Heart right ventricle (tissue), 16 donors: ENCODE measurements at regions not wholly inside any gene's neighbourhood (a gene's known extent, or its start where the extent isn't known, plus 50 kb on each side); places are given as distances from the start of the nearest gene placed in this dataset.

ENCODE experiments used
- ATAC-seq, 8 donors: fragments of 200-7000 bp; cut with Tn5 transposase; one replicate each; pipeline ENCODE4 v1.9.1; 2020; ENCODE audit warnings: mild to moderate bottlenecking in 8 of 8, moderate library complexity in 8 of 8, moderate number of reproducible peaks in 1 of 8
- DNase-seq, 2 donors: peaks; one replicate each; pipeline ENCODE4 v3.0.0-alpha.2; 2020
- H3K27ac ChIP-seq, 10 donors: fragments of 200-600 bp; sonication (generic) in 2 of 10; one replicate each; pipeline versions ENCODE4 v1.5.0 to v1.8.0; 2020 to 2022; ENCODE audit warnings: mild to moderate bottlenecking in 3 of 10
- H3K27me3 ChIP-seq, 7 donors: fragments of 200-600 bp; one replicate each; pipeline ENCODE4 v1.8.0; 2021 to 2022; ENCODE audit warnings: mild to moderate bottlenecking in 2 of 7
- H3K36me3 ChIP-seq, 9 donors: fragments of 200-600 bp; sonication (generic) in 1 of 9; one replicate each; pipeline versions ENCODE4 v1.5.0 to v1.8.0; 2020 to 2022; ENCODE audit warnings: mild to moderate bottlenecking in 2 of 9
- H3K4me1 ChIP-seq, 9 donors: fragments of 200-600 bp; sonication (generic) in 1 of 9; one replicate each; pipeline versions ENCODE4 v1.5.0 to v1.8.0; 2020 to 2022; ENCODE audit warnings: mild to moderate bottlenecking in 4 of 9
- H3K4me3 ChIP-seq, 10 donors: fragments of 200-600 bp; sonication (generic) in 2 of 10; one replicate each; pipeline versions ENCODE4 v1.5.0 to v1.8.0; 2020 to 2022; ENCODE audit warnings: mild to moderate bottlenecking in 7 of 10, moderate library complexity in 2 of 10
- H3K9me3 ChIP-seq, 11 donors: fragments of 200-600 bp in 10 of 11; sonication (generic) in 2 of 11; one replicate each; pipeline versions ENCODE4 v1.5.0 to v1.8.0; 2013 to 2022; ENCODE audit warnings: mild to moderate bottlenecking in 2 of 11, control low read depth in 1 of 11, moderate library complexity in 1 of 11
- CTCF ChIP-seq, 9 donors: fragments of 200-600 bp; sonication (generic) in 2 of 9; IDR thresholded peaks; one replicate each; pipeline versions ENCODE4 v1.5.0 to v1.8.0; 2021 to 2022; ENCODE audit warnings: antibody characterized with exemption in 9 of 9, mild to moderate bottlenecking in 5 of 9, moderate library complexity in 1 of 9
- WGBS, 2 donors: extraction: QIAGEN DNeasy Blood & Tissue Kit; methylation state at CpG; one replicate each; pipeline ENCODE4 v1.1.7; 2013; ENCODE audit warnings: inconsistent platforms in 1 of 2; 5-methylcytosine and 5-hydroxymethylcytosine counted together
- intact Hi-C, 10 donors: fragments of 100-400 bp; cut with DNase I; formaldehyde crosslinking; loops; one replicate each; pipeline versions ENCODE4 v1.11.1 to v1.14.2; 2022
- donor health status: Arrhythmogenic right ventricular cardiomyopathy.
- donor health status: ischemic (EF 13 %, LVEDD 7.1; RV severe dilation, severe dysfunction).
- donor health status: healthy with polysubstance abuse.
- donor health status: DM: no; HTN: yes; CAD: no.
- donor health status: DM: no; HTN: no; CAD: no.
- donor health status: ischemic (EF 25% LVEDD 6.9; RV normal size, moderate dysfunction).
- donor health status: ischemic (EF 25% LVEDD 5.7; RV mildly dilated, moderate dysfunction).
- donor health status: healthy.
- donor health status: DM: yes; HTN: yes; CAD: no.
- donor health status: Ischemic cardiomyopathy.
- donor health status: ischemic (EF 35%, LVEDD 5.7; RV mildly dilated, moderate dysfunction).
- donor health status: nonischemic (EF 11% LVEDD 7.7; RV severe dilation, severe dysfunction).
- donor health status: DM: yes; HTN: yes; CAD: no.
- donor health status: PGD.
- donor health status: ischemic (EF 29% LVEDD 5.4; RV normal size, mild dysfunction).
- donor health status: nonischemic (EF 23%, LVEDD 6.1; RV moderate dilation, normal function).

DNA sequence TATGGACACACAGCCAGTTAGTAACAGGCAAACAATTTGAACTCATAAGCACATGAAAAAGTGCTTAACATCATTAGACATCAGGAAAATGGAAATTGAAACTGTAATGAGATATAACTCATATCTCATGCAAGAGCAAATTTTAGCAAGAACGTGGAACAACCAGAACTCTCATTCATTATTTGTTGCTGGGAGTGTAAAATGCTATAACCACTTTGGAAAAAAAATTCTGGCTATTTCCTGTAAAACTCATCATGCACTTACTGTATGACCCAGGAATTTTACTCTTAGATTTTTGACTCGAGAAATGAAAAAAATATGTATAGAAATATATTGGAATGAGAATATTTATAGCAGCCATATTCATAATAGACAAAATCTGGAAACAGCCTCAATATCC lies 205.7 kb upstream of the PUM3 start:
- WGBS, 2 donors, result 45 to 60% methylated on average over 2 of the region's 2 CpGs
- DNase-seq, result no peak
- TF ChIP-seq CTCF (IDR thresholded peaks at IDR 0.05), result no peak
- intact Hi-C loops, result no loop called here
- no peak overlapping the region for H3K4me3 ChIP-seq
- H3K9me3 ChIP-seq, result no peaks in the 10 kb centered on the region
- no peaks in the 10 kb centered on the region for H3K36me3 ChIP-seq
- no peak overlapping the region for H3K27ac ChIP-seq
- no peaks in the 10 kb centered on the region for H3K4me1 ChIP-seq
- no peaks in the 10 kb centered on the region for H3K27me3 ChIP-seq
- no peak for ATAC-seq

DNA sequence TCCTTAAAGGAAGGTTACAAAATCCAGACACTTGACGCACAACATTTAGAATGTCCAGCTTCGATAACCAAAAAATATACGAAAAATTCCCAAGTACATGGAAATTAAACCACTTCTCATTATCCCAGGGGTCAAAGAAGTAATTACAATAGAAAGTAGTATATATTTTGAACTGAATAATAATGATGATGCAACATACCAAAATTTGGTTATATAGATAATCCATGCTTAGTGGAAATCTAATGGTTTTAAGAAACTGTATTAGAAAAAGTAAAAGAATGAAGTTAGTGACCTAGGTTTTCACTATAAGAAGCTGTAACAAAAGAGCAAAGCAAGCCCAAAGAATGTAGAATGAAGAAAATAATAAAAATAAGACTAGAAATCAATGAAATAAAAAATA lies 204.0 kb upstream of the PUM3 start:
- intact Hi-C loops, result no loop called here
- WGBS, 2 donors, result 83 to 89% methylated on average over 3 of the region's 3 CpGs
- no peak for TF ChIP-seq CTCF (IDR thresholded peaks at IDR 0.05)

DNA sequence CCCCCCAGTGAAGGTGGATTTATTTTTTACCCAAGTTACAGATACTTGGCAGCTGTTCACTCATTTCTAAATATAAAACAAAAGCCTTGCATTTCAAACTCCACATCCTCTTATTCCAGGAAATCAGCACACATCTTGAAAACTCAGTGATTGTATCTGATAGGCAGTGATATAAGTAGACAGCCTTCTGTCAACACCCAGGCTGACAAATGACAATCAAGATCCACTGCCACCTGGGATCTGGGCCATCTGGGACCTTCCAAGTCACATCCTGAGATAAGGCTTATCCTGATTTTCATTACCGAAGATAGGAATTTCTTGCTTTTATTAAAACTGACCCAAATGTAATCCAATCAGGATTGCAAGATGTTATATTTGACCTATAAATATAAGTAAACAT lies 201.3 kb upstream of the PUM3 start:
- 28 to 39% methylated on average over 1 of the region's 1 CpG for WGBS, 2 donors
- H3K4me1 ChIP-seq, result no peaks in the 10 kb centered on the region
- intact Hi-C loops, result no loop called here
- H3K27me3 ChIP-seq, result no peaks in the 10 kb centered on the region
- H3K4me3 ChIP-seq, result no peak overlapping the region
- no peak for ATAC-seq
- H3K27ac ChIP-seq, result no peak overlapping the region
- no peak for TF ChIP-seq CTCF (IDR thresholded peaks at IDR 0.05)
- H3K36me3 ChIP-seq, result no peaks in the 10 kb centered on the region
- DNase-seq, result no peak
- no peaks in the 10 kb centered on the region for H3K9me3 ChIP-seq

More for the DNA sequence above, 204.0 kb upstream of the PUM3 start:
- Histone ChIP-seq H3K36me3 (no peaks in the 10 kb centered on the region), H3K27ac (no peak overlapping the region), H3K4me3 (no peak overlapping the region), H3K27me3 (no peaks in the 10 kb centered on the region), H3K9me3 (no peaks in the 10 kb centered on the region), H3K4me1 (no peaks in the 10 kb centered on the region)
- DNase-seq, result no peak
- no peak for ATAC-seq

DNA sequence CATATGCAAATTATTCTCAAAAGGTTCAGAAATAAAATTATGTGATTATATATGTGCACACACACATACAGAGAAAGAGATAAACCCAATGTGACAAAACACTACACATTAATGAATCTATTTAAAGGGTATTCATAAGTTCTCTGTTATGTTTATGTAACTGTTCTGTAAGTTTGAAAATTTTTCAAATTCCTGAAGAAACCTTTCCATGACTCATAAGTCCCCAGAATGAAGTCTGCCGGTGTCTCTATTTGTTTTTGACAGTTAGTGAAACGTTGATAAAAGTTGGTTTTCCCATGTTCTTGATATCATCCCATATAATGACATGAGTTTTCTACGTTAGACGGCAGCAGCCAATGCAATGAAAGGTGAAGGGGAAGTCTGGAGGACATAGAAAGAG lies 199.5 kb upstream of the PUM3 start:
- no peaks in the 10 kb centered on the region for H3K9me3 ChIP-seq
- H3K4me1 ChIP-seq, result no peaks in the 10 kb centered on the region
- H3K36me3 ChIP-seq, result no peaks in the 10 kb centered on the region
- 62 to 66% methylated on average over 4 of the region's 4 CpGs for WGBS, 2 donors
- intact Hi-C loops, result no loop called here
- H3K4me3 ChIP-seq, result no peak overlapping the region
- H3K27me3 ChIP-seq, result no peaks in the 10 kb centered on the region
- H3K27ac ChIP-seq, result no peak overlapping the region
- no peak for DNase-seq
- TF ChIP-seq CTCF (IDR thresholded peaks at IDR 0.05), result no peak
- no peak for ATAC-seq

DNA sequence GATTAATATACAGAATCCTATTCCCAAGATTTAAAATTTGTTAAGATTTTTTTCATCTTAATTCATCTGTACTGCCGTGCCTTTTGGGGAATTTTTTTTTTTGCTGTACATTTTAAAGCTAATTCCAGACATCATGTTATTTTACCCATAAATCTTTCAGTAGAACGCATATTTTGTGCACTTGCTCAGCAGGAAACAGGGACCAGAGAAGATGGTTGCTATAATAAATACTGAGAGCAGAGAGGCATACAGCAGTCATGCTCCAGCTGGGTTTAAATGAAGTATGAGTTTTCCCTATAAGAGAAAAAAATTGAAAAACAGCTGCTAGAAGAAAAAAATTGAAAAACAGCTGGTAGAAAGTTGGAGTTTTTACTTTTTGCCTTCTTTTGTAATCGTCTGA lies 196.9 kb upstream of the PUM3 start:
- H3K4me1 ChIP-seq, result no peaks in the 10 kb centered on the region
- H3K27ac ChIP-seq, result no peak overlapping the region
- intact Hi-C loops, result no loop called here
- 88 to 92% methylated on average over 3 of the region's 3 CpGs for WGBS, 2 donors
- ATAC-seq (no peak), DNase-seq (no peak)
- H3K4me3 ChIP-seq, result no peak overlapping the region
- no peaks in the 10 kb centered on the region for H3K36me3 ChIP-seq
- H3K9me3 ChIP-seq, result no peaks in the 10 kb centered on the region
- no peak for TF ChIP-seq CTCF (IDR thresholded peaks at IDR 0.05)
- no peaks in the 10 kb centered on the region for H3K27me3 ChIP-seq
